GM19324 (cell line): ENCODE measurements at regions not wholly inside any gene's neighbourhood (a gene's known extent, or its start where the extent isn't known, plus 50 kb on each side); places are given as distances from the start of the nearest gene placed in this dataset.

Experiments used
- ATAC-seq: cut with Tn5 transposase; IDR thresholded peaks from one replicate; pipeline ENCODE4 v1.9.1; 2021; ENCODE audit warnings: mild to moderate bottlenecking, moderate library complexity; ENCODE audit not compliant: unreplicated experiment, low FRiP score

GRCh38 chr16:86791287-86792035 is 213.1 kb downstream of the FOXL1 start:
- no peak for ATAC-seq

- no peak for ATAC-seq
These were observed 216.0 kb downstream of the FOXL1 start for GRCh38 chr16:86794216-86794864.

GRCh38 chr16:86797700-86798099 is 219.4 kb downstream of the FOXL1 start:
- no peak for ATAC-seq

DNA sequence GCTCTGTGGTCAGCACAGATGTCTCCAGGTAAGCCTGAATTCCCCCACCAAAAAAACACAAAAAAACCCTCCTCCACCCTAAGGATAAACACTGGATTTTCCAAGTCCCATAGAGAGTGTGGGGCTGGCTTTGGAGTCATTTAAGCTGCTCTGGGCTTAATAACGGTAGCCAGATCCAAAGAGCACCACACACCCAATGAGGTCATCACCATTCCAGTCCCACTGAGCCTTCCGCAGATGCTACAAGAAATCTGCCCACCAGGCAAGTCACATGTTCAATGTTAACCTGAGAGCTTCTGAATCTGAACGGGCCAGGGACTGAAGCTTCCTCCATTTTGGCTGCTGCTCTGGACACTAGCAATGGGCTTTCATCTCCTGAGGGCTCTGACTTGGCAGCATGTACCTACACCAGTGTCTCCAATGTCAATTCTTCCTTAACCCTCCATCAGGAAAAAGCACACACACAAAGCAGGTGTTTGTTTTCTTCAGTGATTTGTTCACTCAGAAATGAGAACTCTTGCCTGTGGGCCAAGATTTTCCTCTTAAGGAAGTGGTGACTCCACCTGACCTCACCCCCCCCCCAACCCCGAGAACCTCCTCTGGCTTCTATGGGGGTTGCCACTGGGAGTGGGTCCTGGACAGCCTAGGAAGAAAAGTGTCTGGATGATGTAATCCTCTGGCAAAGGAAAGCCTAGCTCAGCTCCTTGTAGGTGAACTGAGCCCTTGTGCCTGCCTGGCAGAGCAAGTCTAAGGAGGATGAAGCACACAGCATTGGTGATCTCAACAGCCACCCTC is 220.1 kb downstream of the FOXL1 start:
- no peak for ATAC-seq

DNA sequence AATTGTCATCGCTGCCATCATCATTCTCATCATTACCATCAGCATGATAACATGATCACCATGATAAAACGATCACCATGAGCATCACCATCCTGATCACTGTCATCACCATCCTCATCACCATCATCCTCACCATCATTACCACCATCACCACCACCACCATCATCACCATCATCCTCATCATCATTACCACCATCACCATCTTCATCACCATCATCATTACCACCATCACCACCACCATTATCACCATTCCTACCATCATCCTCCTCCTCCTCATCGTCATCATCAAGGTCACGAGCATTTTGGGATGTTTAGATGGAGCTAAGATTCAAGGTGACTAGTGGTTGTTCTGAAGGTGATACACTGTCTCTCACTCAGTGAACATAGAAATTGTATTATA is 221.0 kb downstream of the FOXL1 start:
- ATAC-seq = no peak

GRCh38 chr16:86800894-86801293 is 222.5 kb downstream of the FOXL1 start:
- no peak for ATAC-seq

DNA sequence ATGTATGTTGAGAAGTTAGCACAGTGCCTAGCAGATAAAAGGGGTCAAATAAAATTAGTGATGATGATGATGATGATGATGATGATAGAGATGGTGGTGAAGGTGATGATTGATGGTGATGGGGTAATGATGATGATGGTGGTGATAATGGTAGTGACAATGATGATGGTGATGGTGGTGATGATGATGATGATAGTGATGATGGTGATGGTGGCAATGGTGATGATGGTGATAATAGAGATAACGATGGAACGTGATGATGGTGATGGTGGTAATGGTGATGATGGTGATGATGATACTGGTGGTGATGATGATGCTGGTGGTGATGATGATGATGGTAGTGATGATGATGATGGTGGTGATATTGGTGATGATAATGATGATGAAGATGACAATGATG is 223.7 kb downstream of the FOXL1 start:
- no peak for ATAC-seq

DNA sequence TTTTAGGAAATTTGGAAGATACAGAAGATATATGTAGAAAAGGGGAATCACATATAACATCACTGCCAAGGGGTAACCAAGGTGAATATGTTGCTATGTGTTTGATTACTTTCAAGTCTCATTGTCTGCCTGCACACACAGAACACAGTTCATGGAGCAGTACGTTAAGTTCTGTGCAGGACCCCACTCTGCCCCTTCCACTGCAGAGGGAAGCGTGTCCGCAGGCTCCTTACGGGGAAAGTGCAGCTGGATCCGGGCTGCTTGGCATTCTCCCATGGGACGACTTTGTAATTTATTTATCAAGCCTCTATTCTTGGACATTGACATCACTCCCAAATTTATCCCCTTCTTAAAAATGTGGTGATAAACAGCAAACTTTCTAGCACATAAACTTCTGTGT is 226.8 kb downstream of the FOXL1 start:
- no peak for ATAC-seq

DNA sequence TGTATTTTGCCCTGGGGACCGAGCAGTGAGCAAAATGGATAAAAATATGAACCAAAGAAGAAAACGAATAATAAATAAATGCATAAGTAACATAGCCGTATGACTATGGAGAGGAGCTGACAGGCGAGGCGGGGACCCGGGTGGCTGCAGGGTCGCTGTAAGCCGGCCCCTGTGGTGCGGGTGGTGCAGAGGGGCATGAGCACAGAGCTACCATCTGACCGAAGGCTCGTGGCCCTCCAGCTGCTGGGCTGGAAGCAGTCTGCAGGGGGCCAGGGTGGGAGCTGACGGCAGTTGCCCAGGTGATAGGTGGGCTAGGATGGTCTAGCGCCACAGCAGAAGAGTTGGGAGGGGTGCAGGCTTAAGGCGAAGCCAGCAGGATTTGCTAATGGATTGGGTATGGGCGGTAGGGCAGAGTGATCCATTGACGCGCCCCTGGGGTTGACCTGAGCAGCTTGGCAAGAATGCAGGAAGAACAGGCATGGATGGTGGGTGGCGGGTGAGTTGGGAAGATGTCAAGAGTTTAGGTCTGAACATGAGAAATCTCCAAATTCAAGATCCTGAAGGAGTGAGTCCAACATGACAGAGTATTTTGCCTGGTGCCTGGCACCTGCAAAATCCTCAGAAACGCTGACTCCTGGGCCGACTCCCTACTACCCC is 228.0 kb downstream of the FOXL1 start:
- no peak for ATAC-seq

DNA sequence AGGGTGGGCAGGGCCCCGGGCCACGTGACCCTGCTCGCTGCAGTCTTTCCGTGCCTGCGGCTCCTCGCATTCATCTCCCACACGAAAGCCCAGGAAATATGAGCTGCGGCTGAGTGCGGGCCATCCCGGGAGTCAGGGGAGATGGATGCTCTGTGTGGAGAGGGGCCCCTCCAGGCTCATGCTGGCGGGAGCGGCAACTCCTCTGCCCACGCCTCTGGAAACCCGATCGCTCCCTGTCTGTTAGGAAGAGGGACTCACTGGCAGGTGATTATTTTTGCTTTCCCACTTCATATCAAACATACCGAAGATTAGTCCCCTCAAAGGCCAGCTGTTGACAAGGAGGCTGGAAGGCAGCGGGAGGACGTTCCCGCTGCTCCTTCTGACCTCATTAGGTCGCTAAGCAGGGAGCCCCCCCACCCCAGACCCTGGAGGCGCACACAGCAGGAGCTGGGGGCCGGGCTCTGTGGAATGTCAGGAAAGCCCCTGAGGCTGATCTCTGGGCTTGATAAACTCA is 228.5 kb downstream of the FOXL1 start:
- ATAC-seq = no peak

DNA sequence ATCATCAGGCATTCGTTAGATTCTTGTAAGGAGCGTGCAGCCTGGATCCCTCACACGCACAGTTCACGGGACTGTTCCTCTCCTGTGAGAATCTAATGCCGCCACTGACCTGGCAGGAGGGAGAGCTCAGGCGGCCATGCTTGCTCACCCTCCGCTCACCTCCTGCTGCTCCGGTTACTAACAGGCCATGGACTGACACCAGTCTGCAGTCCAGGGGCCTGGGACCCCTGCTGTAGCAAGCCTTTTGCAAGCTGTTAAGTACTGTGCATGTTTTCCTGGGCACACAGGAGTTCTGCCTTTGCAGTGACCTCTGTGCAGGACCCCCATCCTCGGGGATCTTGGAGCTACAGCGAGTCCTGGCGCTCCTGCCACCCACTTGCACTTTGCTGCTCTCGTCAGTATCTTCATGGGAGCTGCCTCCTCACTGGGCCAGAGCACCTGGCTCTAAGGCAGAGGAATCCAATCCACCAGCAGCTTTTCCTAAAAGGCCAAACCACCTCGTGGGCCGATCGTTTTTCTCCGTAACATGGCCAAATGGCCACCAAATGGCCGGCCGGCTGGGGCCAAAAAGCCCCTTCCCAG is 230.6 kb downstream of the FOXL1 start:
- no peak for ATAC-seq

DNA sequence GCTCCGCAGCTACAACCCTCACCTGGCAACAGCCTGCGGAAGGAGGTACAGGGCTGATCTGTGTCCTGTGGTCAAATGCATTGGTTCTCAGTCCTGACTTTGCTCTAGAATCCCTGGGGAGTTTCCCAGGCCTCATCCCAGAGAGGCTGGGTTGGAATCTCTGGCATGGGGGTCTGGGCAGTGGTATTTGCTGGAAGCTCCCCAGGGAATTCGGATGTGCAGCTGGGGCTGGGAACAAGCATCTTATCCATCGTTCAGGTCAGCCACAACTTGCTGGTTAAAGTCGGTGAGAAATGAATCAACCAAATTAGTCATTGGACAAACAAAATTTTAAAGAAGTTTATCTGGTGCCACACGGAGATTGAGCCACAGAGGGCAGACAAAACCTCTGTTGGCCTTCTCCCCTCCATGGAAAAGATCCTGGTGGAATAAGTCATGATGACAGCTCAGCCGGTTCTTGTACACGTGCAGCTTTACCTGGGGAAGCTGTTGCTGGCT is 231.2 kb downstream of the FOXL1 start:
- no peak for ATAC-seq

GRCh38 chr16:86810062-86810461 is 231.7 kb downstream of the FOXL1 start:
- no peak for ATAC-seq

DNA sequence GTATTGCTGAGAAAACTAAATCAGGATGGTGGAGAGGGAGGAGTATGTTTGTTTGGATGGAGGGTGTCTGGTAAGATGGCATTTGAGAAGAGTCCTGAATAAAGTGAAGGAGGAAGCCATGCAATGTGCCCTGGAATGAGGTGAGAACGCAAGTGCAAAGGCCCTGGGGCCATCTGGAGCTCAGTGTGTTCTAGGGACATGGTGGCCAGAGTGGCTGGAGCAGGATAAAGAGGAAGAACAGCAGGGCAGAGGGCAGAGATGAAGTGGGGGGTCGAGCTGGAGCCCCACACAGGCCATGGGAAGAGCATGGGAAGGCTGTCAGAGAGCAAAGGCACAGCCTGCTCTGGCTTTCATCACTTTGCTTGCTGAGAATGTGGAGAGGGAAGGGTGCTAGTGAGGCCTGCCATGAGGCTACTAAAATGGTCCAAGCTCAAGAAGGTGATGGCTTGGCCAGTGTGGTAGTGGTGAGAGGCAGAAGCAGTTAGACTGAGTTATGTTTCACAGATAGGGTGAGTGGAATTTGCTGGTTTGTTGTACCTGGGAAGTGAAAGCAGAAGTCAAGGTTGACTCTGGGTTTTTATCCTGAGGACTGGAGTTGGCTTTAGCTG is 234.1 kb downstream of the FOXL1 start:
- ATAC-seq = no peak

DNA sequence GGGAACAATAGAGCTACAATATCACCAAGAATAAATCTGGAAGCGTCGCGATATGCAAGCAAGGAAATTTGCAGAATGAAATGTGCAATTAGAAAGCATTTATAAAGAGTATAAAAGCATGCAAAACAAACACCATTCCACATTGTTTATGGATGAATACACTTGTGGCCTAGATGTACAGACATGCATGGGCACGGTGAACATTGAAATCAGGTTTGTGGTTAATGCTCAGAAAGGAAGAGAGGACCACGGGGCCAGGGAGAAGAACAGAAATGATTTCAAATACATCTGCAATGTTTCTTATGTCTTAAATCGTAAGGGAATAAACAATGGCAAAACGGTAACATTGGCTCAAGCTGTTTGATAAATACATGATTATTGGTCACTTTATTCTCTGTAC is 235.9 kb downstream of the FOXL1 start:
- no peak for ATAC-seq

- no peak for ATAC-seq
These were observed 238.7 kb downstream of the FOXL1 start for GRCh38 chr16:86816930-86817625.

DNA sequence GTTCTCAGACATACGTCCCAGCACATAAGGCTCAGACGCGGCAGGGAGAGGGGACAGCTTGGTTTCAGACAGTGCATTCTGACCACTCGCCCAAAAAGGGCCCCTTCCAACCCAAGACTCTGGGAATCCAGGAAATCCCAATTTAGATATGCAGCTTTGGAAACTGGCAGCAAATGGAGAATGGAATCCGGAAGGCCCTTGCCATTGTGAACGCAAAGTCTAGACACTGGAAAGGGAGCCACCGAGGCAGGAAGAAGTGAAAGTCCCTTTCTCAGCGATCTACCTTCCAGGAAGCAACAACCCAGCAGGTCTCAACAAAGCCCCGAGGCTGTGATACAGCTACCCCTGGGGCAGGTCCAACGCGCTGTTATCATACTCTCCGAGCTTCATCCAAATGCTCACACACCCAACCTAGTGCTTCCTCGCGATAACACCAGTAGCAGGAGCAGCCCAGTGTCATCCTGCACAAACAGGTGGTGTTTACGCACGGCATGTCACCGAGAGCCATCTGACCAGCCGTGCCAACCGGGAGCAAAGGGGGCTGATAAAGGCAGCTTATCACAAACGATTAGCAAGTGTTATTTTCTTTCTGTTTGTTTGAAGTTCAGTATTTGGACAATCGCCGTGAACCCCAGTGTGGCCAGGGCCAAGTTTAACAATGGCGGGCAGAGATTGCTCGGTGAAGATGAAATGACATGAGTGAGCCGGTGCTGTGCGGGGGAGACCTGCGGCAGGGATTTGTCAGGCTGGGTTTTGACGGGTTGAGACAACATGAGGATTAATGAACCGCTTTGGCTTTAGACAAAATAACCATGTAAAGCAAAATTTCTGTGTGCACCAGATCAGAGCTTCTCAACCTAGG is 240.6 kb downstream of the FOXL1 start:
- ATAC-seq = no peak

- no peak for ATAC-seq
These were observed 241.2 kb downstream of the FOXL1 start for GRCh38 chr16:86819533-86819892.
